ENCODE measurements at regions not wholly inside any gene's neighbourhood (a gene's known extent, or its start where the extent isn't known, plus 50 kb on each side); places are given as distances from the start of the nearest gene placed in this dataset.
"Not testable (repeated sequence)": the region's sequence is repeated elsewhere in the genome, so short reads cannot be mapped to it uniquely, and the experiment has no call there.

- TF ChIP-seq CTCF, POLR2A (IDR thresholded peaks at IDR 0.05): not testable (repeated sequence)
Measured at GRCh38 chr2:90323612-90324558, 1632.4 kb downstream of the RPIA start.

Data from body of pancreas (tissue), 4 donors.